Fibroblast of pulmonary artery (primary cell): ENCODE measurements at regions not wholly inside any gene's neighbourhood (a gene's known extent, or its start where the extent isn't known, plus 50 kb on each side); places are given as distances from the start of the nearest gene placed in this dataset.
A peak's percentile ranks its signal among the peaks of the same experiment; 100 is the strongest.

Experiments
- DNase-seq: peaks from one replicate; pipeline ENCODE4 v3.0.0-alpha.2; 2010; ENCODE audit warnings: low read depth
- H3K4me3 ChIP-seq: replicated peaks from 2 replicates; pipeline ENCODE4 v1.5.1; 2011; ENCODE audit warnings: low read depth, mild to moderate bottlenecking, control low read depth, low read length, moderate library complexity
- TF ChIP-seq, protein P1 (sequence below): IDR thresholded peaks from 2 replicates; pipeline ENCODE4 v1.5.1; 2011; ENCODE audit warnings: mild to moderate bottlenecking, control low read depth, low read length, inconsistent platforms; ENCODE audit errors: missing control alignments

DNA sequence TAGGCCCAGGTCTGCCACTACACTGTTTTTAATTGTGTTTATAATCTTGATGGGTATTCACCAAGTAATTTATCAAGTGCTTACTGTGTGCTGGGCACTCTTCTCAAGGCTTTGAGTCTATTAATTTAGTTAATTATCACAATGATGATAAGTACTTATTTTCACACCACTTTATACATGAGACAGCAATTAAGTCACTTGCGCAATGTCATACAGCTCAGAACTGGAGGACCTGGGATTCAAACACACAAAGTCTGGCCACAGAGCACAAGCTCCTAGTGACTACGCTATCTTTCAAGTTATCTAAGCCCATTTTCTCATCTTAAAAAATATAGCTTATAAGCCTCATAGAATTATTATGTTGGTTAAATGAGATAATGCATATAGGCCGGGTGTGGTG is 85.0 kb downstream of the LLPH start:
- DNase-seq, result no peak
- TF ChIP-seq, protein P1, sequence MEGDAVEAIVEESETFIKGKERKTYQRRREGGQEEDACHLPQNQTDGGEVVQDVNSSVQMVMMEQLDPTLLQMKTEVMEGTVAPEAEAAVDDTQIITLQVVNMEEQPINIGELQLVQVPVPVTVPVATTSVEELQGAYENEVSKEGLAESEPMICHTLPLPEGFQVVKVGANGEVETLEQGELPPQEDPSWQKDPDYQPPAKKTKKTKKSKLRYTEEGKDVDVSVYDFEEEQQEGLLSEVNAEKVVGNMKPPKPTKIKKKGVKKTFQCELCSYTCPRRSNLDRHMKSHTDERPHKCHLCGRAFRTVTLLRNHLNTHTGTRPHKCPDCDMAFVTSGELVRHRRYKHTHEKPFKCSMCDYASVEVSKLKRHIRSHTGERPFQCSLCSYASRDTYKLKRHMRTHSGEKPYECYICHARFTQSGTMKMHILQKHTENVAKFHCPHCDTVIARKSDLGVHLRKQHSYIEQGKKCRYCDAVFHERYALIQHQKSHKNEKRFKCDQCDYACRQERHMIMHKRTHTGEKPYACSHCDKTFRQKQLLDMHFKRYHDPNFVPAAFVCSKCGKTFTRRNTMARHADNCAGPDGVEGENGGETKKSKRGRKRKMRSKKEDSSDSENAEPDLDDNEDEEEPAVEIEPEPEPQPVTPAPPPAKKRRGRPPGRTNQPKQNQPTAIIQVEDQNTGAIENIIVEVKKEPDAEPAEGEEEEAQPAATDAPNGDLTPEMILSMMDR, result no peak
- no peak overlapping the region for H3K4me3 ChIP-seq

DNA sequence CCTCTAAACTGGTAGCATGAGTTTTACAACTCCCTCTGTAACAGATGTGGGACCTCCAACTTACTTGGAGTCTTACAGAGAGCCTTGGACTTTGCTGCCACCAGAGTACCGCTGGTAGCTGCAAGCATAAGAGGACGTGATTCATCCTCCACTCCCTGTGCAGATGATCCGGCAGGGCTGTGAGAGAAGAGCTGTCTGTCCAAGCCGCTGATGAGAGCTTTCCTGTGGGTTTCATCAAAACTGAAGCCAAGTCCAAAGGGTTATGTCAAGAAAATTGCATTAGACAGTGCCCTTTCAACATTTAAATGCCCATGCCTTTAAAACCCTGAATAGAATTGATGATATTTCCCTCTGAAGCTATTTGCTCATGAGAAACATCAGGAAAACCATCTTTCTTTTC is 85.8 kb downstream of the LLPH start:
- no peak overlapping the region for H3K4me3 ChIP-seq
- DNase-seq, result peak; percentile 57
- TF ChIP-seq, protein P1, result peak; percentile 1

DNA sequence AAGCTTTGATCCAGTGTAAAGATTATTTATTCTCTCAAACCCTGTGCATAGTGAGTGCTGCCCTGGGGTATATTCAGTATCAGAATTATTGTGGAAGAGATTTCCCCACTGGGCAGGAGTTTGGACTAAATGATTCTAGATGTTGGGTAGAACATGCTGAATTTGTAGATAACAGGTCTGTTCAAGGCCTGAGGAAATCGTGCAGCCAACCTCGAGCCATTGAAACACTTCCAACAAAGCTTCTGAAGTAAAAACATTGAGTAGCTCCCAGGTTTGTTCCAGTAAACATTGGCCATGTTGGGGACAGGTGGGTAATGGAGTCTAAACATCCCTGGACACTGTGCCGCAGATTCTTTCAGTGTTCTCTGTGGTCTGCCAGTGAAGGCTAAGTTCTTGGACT is 87.5 kb downstream of the LLPH start:
- no peak for DNase-seq
- H3K4me3 ChIP-seq, result no peak overlapping the region
- TF ChIP-seq, protein P1, result no peak

DNA sequence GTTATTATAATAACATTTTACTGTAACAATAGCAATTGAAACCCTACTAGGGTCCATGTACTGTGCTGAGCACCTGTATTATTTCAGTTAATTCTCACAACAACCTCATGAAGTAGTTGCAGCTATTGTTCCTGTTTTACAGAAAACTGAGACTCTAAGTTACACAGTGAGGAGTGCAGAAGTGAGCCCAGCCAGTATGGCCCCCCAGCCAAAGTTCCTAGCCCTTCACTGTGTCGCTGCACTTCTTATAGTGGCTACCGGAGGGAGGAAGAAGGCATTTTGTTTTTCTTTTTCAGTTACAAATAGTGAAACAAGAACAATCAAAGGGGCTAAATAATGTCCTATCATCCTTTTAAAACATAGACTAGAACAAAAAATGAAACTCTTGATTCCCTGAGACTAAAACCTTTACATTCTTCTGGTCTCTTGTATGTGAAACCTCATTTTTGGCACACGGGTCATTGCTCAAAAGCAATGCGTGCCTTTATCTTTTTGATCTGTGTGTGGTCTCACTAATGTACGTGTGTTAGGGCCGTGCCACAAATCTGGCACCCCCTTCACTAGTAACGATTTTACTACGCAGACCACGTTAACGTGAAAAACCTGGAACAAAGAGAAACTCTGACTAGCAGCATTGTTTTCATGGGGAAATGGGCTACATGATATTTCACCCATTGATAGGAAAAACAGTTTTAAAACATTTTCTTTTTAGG is 88.7 kb downstream of the LLPH start:
- no peak overlapping the region for H3K4me3 ChIP-seq
- DNase-seq, result no peak
- TF ChIP-seq, protein P1, result no peak

GRCh38 chr12:66036317-66036716 is 94.2 kb downstream of the LLPH start:
- H3K4me3 ChIP-seq, result no peak overlapping the region
- TF ChIP-seq, protein P1, result no peak
- DNase-seq, result peak; percentile 92

DNA sequence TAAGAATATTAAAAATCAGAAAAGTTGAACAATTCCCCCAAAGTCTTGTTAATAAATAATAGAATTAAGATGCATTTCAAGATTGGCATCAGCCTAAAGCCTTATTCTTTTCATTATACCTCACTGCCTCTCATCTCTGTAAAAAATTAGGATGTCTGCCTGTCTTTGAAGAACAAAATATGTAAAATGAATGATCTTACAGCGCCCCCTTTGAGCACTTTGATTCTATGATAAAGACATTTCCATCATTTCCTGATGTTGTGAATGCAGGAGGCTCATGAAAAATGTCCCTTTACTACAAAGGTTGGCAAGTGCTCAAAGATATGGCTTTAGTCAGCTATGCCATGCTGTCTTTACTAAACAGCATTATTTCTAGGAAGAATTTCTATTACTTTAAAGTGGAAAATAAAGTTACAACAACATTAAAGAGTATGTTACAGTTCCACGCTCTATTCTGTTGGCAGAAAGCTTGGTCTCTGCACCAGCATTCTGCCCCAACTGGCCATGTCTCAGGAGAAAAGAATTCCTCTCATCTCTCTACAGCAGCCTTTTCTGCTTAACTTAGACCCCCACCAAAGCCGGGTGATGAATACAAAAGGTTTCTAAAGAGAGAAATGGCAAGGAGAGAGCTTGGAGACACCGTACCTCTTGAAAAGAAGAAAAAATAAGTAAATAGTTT is 95.1 kb downstream of the LLPH start:
- DNase-seq, result peak; percentile 73
- TF ChIP-seq, protein P1, result peak; percentile 48
- H3K4me3 ChIP-seq, result no peak overlapping the region
